GM23338 (cell line): ENCODE measurements at regions not wholly inside any gene's neighbourhood (a gene's known extent, or its start where the extent isn't known, plus 50 kb on each side); places are given as distances from the start of the nearest gene placed in this dataset.

Experiments
- CTCF ChIP-seq, 2 experiments: fragments of 200-600 bp in 1 of 2; sonication (generic) in 1 of 2; conservative IDR thresholded peaks; 2 replicates each; pipeline versions ENCODE4 v1.5.1 to v1.6.1; 2016 to 2017; ENCODE audit warnings: antibody characterized with exemption in 2 of 2, low read depth in 2 of 2, mild to moderate bottlenecking in 2 of 2, moderate library complexity in 1 of 2
- JUNB ChIP-seq: IDR thresholded peaks from one replicate; pipeline ENCODE4 v1.6.1; 2016; ENCODE audit warnings: antibody characterized with exemption; ENCODE audit not compliant: unreplicated experiment
- POLR2AphosphoS5 ChIP-seq: IDR thresholded peaks from 2 replicates; pipeline ENCODE4 v1.6.1; 2016; ENCODE audit warnings: antibody characterized with exemption, low read depth
- ZNF114 ChIP-seq: fragments of 250-450 bp; sonication (Bioruptor Pico); IDR thresholded peaks from 2 replicates; pipeline ENCODE4 v1.5.0; 2020; ENCODE audit warnings: mild to moderate bottlenecking, moderate library complexity

- no peak for TF ChIP-seq POLR2AphosphoS5
- TF ChIP-seq CTCF (conservative IDR thresholded peaks at IDR 0.05; ENCODE audit: low read depth in 2 of 2) = no peak
- no peak for TF ChIP-seq ZNF114 (CRISPR knock-in tag)
- TF ChIP-seq JUNB = no peak
These were observed 148.0 kb upstream of the NRP1 start for GRCh38 chr10:33482486-33482885.
